ENCODE measurements at regions not wholly inside any gene's neighbourhood (a gene's known extent, or its start where the extent isn't known, plus 50 kb on each side); places are given as distances from the start of the nearest gene placed in this dataset.
"Not testable (repeated sequence)": the region's sequence is repeated elsewhere in the genome, so short reads cannot be mapped to it uniquely, and the experiment has no call there.

GRCh38 chr17:45573924-45574770 is 83.6 kb upstream of the PLEKHM1 start:
- no peaks in the 10 kb centered on the region for H4K20me1 ChIP-seq (ENCODE audit: insufficient read depth, low read length)
- no peaks in the 10 kb centered on the region for H3K36me3 ChIP-seq (replicated peaks; ENCODE audit: insufficient read depth, low read length)
- H3F3A ChIP-seq (ENCODE audit: insufficient read depth, low read length) = no peaks in the 10 kb centered on the region
- TF ChIP-seq EZH2 (optimal IDR thresholded peaks at IDR 0.05; ENCODE audit: low read depth, low read length) = no peak
- TF ChIP-seq CTCF (IDR thresholded peaks at IDR 0.05; ENCODE audit: low read length) = no peak
- TF ChIP-seq EZH2phosphoT487 (IDR thresholded peaks at IDR 0.05; ENCODE audit: low read length) = no peak
- H3K27ac ChIP-seq (ENCODE audit: low read length) = no peak overlapping the region
- no peak overlapping the region for H3K9ac ChIP-seq (ENCODE audit: low read length)
- H3K4me3 ChIP-seq (ENCODE audit: low read length) = no peak overlapping the region
- H3K27me3 ChIP-seq (replicated peaks; ENCODE audit: insufficient read depth, low read length) = no peaks in the 10 kb centered on the region
- no peaks in the 10 kb centered on the region for H3K4me1 ChIP-seq (ENCODE audit: low read length)
- H3K9me2 ChIP-seq (replicated peaks; ENCODE audit: insufficient read depth, low read length) = no peaks in the 10 kb centered on the region
- H2AFZ ChIP-seq (ENCODE audit: low read length) = no peak overlapping the region
- peaks cover 66% of the 10 kb centered on the region for H3K79me2 ChIP-seq (ENCODE audit: low read length)
- no peak for DNase-seq
- H3K4me2 ChIP-seq (ENCODE audit: low read depth, low read length) = no peak overlapping the region
- H3K9me3 ChIP-seq (replicated peaks; ENCODE audit: insufficient read depth, low read length) = no peaks in the 10 kb centered on the region

DNA sequence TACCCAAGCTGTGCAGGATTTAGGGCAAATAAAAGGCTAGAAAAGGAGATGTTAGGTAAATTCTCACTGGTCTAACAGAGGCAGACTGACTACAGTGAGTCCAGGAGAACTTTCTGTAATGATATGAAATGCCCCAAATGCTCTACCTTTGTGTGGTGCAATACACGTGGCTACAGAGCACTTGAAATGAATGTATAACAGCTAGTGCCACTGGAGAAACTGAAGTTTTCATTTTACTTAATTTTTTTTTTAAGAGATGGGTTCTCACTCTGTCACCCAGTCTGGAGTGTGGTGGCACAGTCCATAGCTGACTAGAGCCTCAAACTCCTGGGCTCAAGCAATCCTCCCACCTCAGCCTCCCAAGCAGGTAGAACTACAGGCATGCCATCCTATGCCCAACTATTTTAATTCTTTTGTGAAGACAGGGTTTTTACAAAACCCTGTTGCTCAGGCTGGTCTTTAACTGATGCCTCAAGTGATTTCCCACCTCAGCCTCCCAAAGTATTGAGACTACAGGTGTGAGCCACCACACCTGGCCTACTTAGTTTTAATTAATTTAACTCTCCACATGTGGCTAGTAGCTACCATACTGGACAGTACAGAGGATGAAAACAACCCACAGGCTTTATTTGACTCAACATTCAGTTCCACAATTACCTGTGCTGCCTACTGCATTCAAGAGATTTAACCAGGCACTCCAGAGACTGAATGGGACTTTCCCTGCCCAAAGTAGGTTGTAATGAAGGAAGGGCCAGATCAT is 84.8 kb upstream of the PLEKHM1 start:
- H3K9ac ChIP-seq (ENCODE audit: low read length) = no peak overlapping the region
- H3K4me2 ChIP-seq (ENCODE audit: low read depth, low read length) = no peak overlapping the region
- peaks cover 78% of the 10 kb centered on the region for H3K79me2 ChIP-seq (ENCODE audit: low read length)
- no peaks in the 10 kb centered on the region for H3K9me2 ChIP-seq (replicated peaks; ENCODE audit: insufficient read depth, low read length)
- H3F3A ChIP-seq (ENCODE audit: insufficient read depth, low read length) = no peaks in the 10 kb centered on the region
- no peaks in the 10 kb centered on the region for H4K20me1 ChIP-seq (ENCODE audit: insufficient read depth, low read length)
- H2AFZ ChIP-seq (ENCODE audit: low read length) = no peak overlapping the region
- TF ChIP-seq EZH2 (optimal IDR thresholded peaks at IDR 0.05; ENCODE audit: low read depth, low read length) (no peak), EZH2phosphoT487 (IDR thresholded peaks at IDR 0.05; ENCODE audit: low read length) (no peak), CTCF (IDR thresholded peaks at IDR 0.05; ENCODE audit: low read length) (no peak)
- no peaks in the 10 kb centered on the region for H3K27me3 ChIP-seq (replicated peaks; ENCODE audit: insufficient read depth, low read length)
- no peaks in the 10 kb centered on the region for H3K9me3 ChIP-seq (replicated peaks; ENCODE audit: insufficient read depth, low read length)
- H3K27ac ChIP-seq (ENCODE audit: low read length) = no peak overlapping the region
- H3K36me3 ChIP-seq (replicated peaks; ENCODE audit: insufficient read depth, low read length) = no peaks in the 10 kb centered on the region
- DNase-seq = no peak
- H3K4me1 ChIP-seq (ENCODE audit: low read length) = no peaks in the 10 kb centered on the region
- H3K4me3 ChIP-seq (ENCODE audit: low read length) = no peak overlapping the region

- not testable (repeated sequence) for H3K4me2 ChIP-seq (ENCODE audit: low read depth, low read length); H4K20me1 ChIP-seq (ENCODE audit: insufficient read depth, low read length); H3F3A ChIP-seq (ENCODE audit: insufficient read depth, low read length); H3K9me3 ChIP-seq (replicated peaks; ENCODE audit: insufficient read depth, low read length); H3K36me3 ChIP-seq (replicated peaks; ENCODE audit: insufficient read depth, low read length); H3K27ac ChIP-seq (ENCODE audit: low read length); H3K9me2 ChIP-seq (replicated peaks; ENCODE audit: insufficient read depth, low read length); DNase-seq; H2AFZ ChIP-seq (ENCODE audit: low read length); H3K4me1 ChIP-seq (ENCODE audit: low read length); H3K9ac ChIP-seq (ENCODE audit: low read length); H3K4me3 ChIP-seq (ENCODE audit: low read length); H3K27me3 ChIP-seq (replicated peaks; ENCODE audit: insufficient read depth, low read length)
- H3K79me2 ChIP-seq (ENCODE audit: low read length) = peaks cover 86% of the 10 kb centered on the region
These were observed 86.2 kb upstream of the PLEKHM1 start for GRCh38 chr17:45576527-45577307.

Measured in MM.1S (cell line).